ENCODE measurements at regions not wholly inside any gene's neighbourhood (a gene's known extent, or its start where the extent isn't known, plus 50 kb on each side); places are given as distances from the start of the nearest gene placed in this dataset.
A peak's percentile ranks its signal among the peaks of the same experiment; 100 is the strongest.

GRCh38 chr1:69513601-69514000 lies 54.1 kb upstream of the LRRC7 start:
- no peak overlapping the region for H3K4me3 ChIP-seq (ENCODE audit: low read depth, low read length)
- TF ChIP-seq, protein P1, sequence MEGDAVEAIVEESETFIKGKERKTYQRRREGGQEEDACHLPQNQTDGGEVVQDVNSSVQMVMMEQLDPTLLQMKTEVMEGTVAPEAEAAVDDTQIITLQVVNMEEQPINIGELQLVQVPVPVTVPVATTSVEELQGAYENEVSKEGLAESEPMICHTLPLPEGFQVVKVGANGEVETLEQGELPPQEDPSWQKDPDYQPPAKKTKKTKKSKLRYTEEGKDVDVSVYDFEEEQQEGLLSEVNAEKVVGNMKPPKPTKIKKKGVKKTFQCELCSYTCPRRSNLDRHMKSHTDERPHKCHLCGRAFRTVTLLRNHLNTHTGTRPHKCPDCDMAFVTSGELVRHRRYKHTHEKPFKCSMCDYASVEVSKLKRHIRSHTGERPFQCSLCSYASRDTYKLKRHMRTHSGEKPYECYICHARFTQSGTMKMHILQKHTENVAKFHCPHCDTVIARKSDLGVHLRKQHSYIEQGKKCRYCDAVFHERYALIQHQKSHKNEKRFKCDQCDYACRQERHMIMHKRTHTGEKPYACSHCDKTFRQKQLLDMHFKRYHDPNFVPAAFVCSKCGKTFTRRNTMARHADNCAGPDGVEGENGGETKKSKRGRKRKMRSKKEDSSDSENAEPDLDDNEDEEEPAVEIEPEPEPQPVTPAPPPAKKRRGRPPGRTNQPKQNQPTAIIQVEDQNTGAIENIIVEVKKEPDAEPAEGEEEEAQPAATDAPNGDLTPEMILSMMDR (IDR thresholded peaks at IDR 0.05; ENCODE audit: insufficient read depth, low read depth, low read length), result no peak
- DNase-seq (ENCODE audit: low read depth), result peak; percentile 54
